Astrocyte (in vitro differentiated cells and primary cell): ENCODE measurements at regions not wholly inside any gene's neighbourhood (a gene's known extent, or its start where the extent isn't known, plus 50 kb on each side); places are given as distances from the start of the nearest gene placed in this dataset.

Source experiments
- DNase-seq: peaks from one replicate; pipeline ENCODE4 v3.0.0-alpha.2; 2010; ENCODE audit warnings: low read depth
- FAIRE-seq: peaks from 2 replicates; lab custom pipeline; 2011; peaks lifted over from hg19 to GRCh38; lab: Jason Lieb, UNC
- H2AFZ ChIP-seq: 2 replicates; pipeline ENCODE4 v1.6.0; 2012; ENCODE audit warnings: low read depth, low read length, inconsistent platforms
- H3K27ac ChIP-seq: 2 replicates; pipeline ENCODE4 v1.5.1; 2011; ENCODE audit warnings: low read depth, low read length, inconsistent platforms
- H3K27me3 ChIP-seq: 2 replicates; pipeline ENCODE4 v1.6.0; 2011; ENCODE audit warnings: low read length, inconsistent platforms; ENCODE audit not compliant: insufficient read depth
- H3K36me3 ChIP-seq: 2 replicates; pipeline ENCODE4 v1.5.1; 2011; ENCODE audit warnings: low read length, inconsistent platforms; ENCODE audit not compliant: insufficient read depth
- H3K4me1 ChIP-seq: 2 replicates; pipeline ENCODE4 v1.5.1; 2011; ENCODE audit warnings: low read length, inconsistent platforms; ENCODE audit not compliant: insufficient read depth
- H3K4me2 ChIP-seq: 2 replicates; pipeline ENCODE4 v1.6.0; 2012; ENCODE audit warnings: low read length, inconsistent platforms
- H3K4me3 ChIP-seq: 2 replicates; pipeline ENCODE4 v1.5.1; 2011; ENCODE audit warnings: low read depth, mild to moderate bottlenecking, low read length, inconsistent platforms; ENCODE audit not compliant: insufficient read depth
- H3K79me2 ChIP-seq: 2 replicates; pipeline ENCODE4 v1.6.0; 2012; ENCODE audit warnings: mild to moderate bottlenecking, low read length, inconsistent platforms; ENCODE audit not compliant: insufficient read depth
- H3K9ac ChIP-seq: 2 replicates; pipeline ENCODE4 v1.6.0; 2012; ENCODE audit warnings: mild to moderate bottlenecking, low read length, inconsistent platforms
- H3K9me3 ChIP-seq: 2 replicates; pipeline ENCODE4 v1.5.1; 2012; ENCODE audit warnings: low read depth, mild to moderate bottlenecking, low read length, inconsistent platforms; ENCODE audit not compliant: insufficient read depth
- H4K20me1 ChIP-seq: 2 replicates; pipeline ENCODE4 v1.6.0; 2012; ENCODE audit warnings: low read length, inconsistent platforms; ENCODE audit not compliant: insufficient read depth
- H3K27ac Mint-ChIP-seq: one replicate; pipeline ENCODE4 v1.8.0; 2021; ENCODE audit warnings: mild to moderate bottlenecking, mixed read lengths; ENCODE audit not compliant: unreplicated experiment
- H3K27me3 Mint-ChIP-seq: one replicate; pipeline ENCODE4 v1.8.0; 2021; ENCODE audit warnings: low read depth, mixed read lengths; ENCODE audit not compliant: unreplicated experiment
- H3K36me3 Mint-ChIP-seq: one replicate; pipeline ENCODE4 v1.8.0; 2021; ENCODE audit warnings: low read depth, mixed read lengths; ENCODE audit not compliant: unreplicated experiment
- H3K4me1 Mint-ChIP-seq: one replicate; pipeline ENCODE4 v1.8.0; 2021; ENCODE audit warnings: low read depth, mixed read lengths; ENCODE audit not compliant: unreplicated experiment
- H3K4me3 Mint-ChIP-seq: one replicate; pipeline ENCODE4 v1.8.0; 2021; ENCODE audit warnings: mild to moderate bottlenecking, moderate library complexity, mixed read lengths; ENCODE audit not compliant: unreplicated experiment
- H3K9me3 Mint-ChIP-seq: one replicate; pipeline ENCODE4 v1.8.0; 2021; ENCODE audit warnings: mild to moderate bottlenecking, mixed read lengths; ENCODE audit not compliant: unreplicated experiment
- CTCF ChIP-seq: IDR thresholded peaks from 2 replicates; pipeline ENCODE4 v1.5.1; 2011; ENCODE audit warnings: low read depth, mild to moderate bottlenecking, inconsistent platforms, low read length, moderate library complexity; ENCODE audit not compliant: insufficient read depth
- EZH2 ChIP-seq: IDR thresholded peaks from 2 replicates; pipeline ENCODE4 v1.6.1; 2012; ENCODE audit warnings: mild to moderate bottlenecking, low read length, inconsistent platforms; ENCODE audit not compliant: insufficient read depth

- Mint-ChIP-seq H3K27ac (no peak overlapping the region), H3K4me1 (peaks cover 7% of the 10 kb centered on the region), H3K4me3 (no peak overlapping the region), H3K27me3 (no peaks in the 10 kb centered on the region), H3K9me3 (no peaks in the 10 kb centered on the region), H3K36me3 (no peaks in the 10 kb centered on the region)
- Histone ChIP-seq H3K9me3 (no peaks in the 10 kb centered on the region), H3K27ac (no peak overlapping the region), H3K27me3 (no peaks in the 10 kb centered on the region), H3K4me3 (no peak overlapping the region), H4K20me1 (no peaks in the 10 kb centered on the region), H3K4me1 (no peaks in the 10 kb centered on the region), H3K36me3 (no peaks in the 10 kb centered on the region), H3K9ac (no peak overlapping the region), H2AFZ (no peak overlapping the region), H3K4me2 (no peak overlapping the region), H3K79me2 (no peaks in the 10 kb centered on the region)
- no peak for TF ChIP-seq CTCF
- TF ChIP-seq EZH2 = no peak
- DNase-seq (no peak), FAIRE-seq (no peak)
These were observed 452.5 kb upstream of the SMIM31 start for GRCh38 chr4:164301430-164301829.

GRCh38 chr4:164304101-164304639 is 449.8 kb upstream of the SMIM31 start:
- H3K27me3 Mint-ChIP-seq = no peaks in the 10 kb centered on the region

GRCh38 chr4:164304861-164305260 is 449.1 kb upstream of the SMIM31 start:
- Histone ChIP-seq H3K36me3 (no peaks in the 10 kb centered on the region), H3K27ac (no peak overlapping the region), H4K20me1 (no peaks in the 10 kb centered on the region), H2AFZ (no peak overlapping the region), H3K4me1 (no peaks in the 10 kb centered on the region), H3K9me3 (no peaks in the 10 kb centered on the region), H3K4me3 (no peak overlapping the region), H3K79me2 (no peaks in the 10 kb centered on the region), H3K4me2 (peak overlapping the region; percentile 18), H3K27me3 (no peaks in the 10 kb centered on the region), H3K9ac (no peak overlapping the region)
- peak overlapping the region; percentile 37 for H3K27ac Mint-ChIP-seq
- H3K4me3 Mint-ChIP-seq = no peak overlapping the region
- peak; percentile 47 for DNase-seq
- H3K27me3 Mint-ChIP-seq = no peaks in the 10 kb centered on the region
- peaks cover 7% of the 10 kb centered on the region for H3K4me1 Mint-ChIP-seq
- no peak for TF ChIP-seq EZH2
- TF ChIP-seq CTCF = no peak
- no peaks in the 10 kb centered on the region for H3K36me3 Mint-ChIP-seq
- no peak for FAIRE-seq
- H3K9me3 Mint-ChIP-seq = no peaks in the 10 kb centered on the region

More at GRCh38 chr4:164304101-164304639, 449.8 kb upstream of the SMIM31 start:
- no peak overlapping the region for H3K4me3 ChIP-seq
- H3K4me1 Mint-ChIP-seq = peaks cover 7% of the 10 kb centered on the region
- H3K27ac ChIP-seq = no peak overlapping the region
- no peak overlapping the region for H3K4me2 ChIP-seq
- H2AFZ ChIP-seq = no peak overlapping the region
- no peaks in the 10 kb centered on the region for H3K9me3 Mint-ChIP-seq
- H3K4me3 Mint-ChIP-seq = no peak overlapping the region
- H4K20me1 ChIP-seq = no peaks in the 10 kb centered on the region
- no peaks in the 10 kb centered on the region for H3K27me3 ChIP-seq
- H3K36me3 ChIP-seq = no peaks in the 10 kb centered on the region
- H3K9ac ChIP-seq = no peak overlapping the region
- no peaks in the 10 kb centered on the region for H3K4me1 ChIP-seq
- TF ChIP-seq EZH2 = no peak
- peak; percentile 27 for DNase-seq
- H3K27ac Mint-ChIP-seq = peak overlapping the region; percentile 37
- no peaks in the 10 kb centered on the region for H3K36me3 Mint-ChIP-seq
- H3K79me2 ChIP-seq = no peaks in the 10 kb centered on the region
- no peaks in the 10 kb centered on the region for H3K9me3 ChIP-seq
- FAIRE-seq = no peak
